H1 (cell line): ENCODE measurements at regions not wholly inside any gene's neighbourhood (a gene's known extent, or its start where the extent isn't known, plus 50 kb on each side); places are given as distances from the start of the nearest gene placed in this dataset.

ENCODE experiments used
- EZH2 ChIP-seq: fragments of 200-600 bp; sonication (generic); IDR thresholded peaks from 2 replicates; pipeline ENCODE4 v1.7.1; 2012; ENCODE audit warnings: low read depth, mild to moderate bottlenecking, moderate library complexity, low read length, inconsistent platforms; ENCODE audit not compliant: severe bottlenecking
- JUN ChIP-seq: IDR thresholded peaks from 2 replicates; pipeline ENCODE4 v1.6.1; 2011; ENCODE audit warnings: low read depth, mild to moderate bottlenecking, improper control_type of control experiment, low read length
- MAFK ChIP-seq: IDR thresholded peaks from 2 replicates; pipeline ENCODE4 v1.6.1; 2012; ENCODE audit warnings: low read depth, mild to moderate bottlenecking, improper control_type of control experiment, low read length
- POLR2A ChIP-seq, 2 experiments: IDR thresholded peaks; 1 replicate in 1 of 2; 2 replicates in 1 of 2; pipeline ENCODE4 v1.6.1; 2011; ENCODE audit warnings: low read depth in 2 of 2, low read length in 2 of 2, mild to moderate bottlenecking in 2 of 2; ENCODE audit errors: control extremely low read depth in 1 of 2
- POLR2AphosphoS5 ChIP-seq: IDR thresholded peaks from 2 replicates; pipeline ENCODE4 v1.6.1; 2011; ENCODE audit warnings: low read depth, low read length
- SP2 ChIP-seq: IDR thresholded peaks from 2 replicates; pipeline ENCODE4 v1.6.1; 2012; ENCODE audit warnings: mild to moderate bottlenecking, low read length, inconsistent platforms
- YY1 ChIP-seq: IDR thresholded peaks from 2 replicates; pipeline ENCODE4 v1.6.1; 2011; ENCODE audit warnings: low read depth, mild to moderate bottlenecking, low read length
- TF ChIP-seq, protein P1 (sequence below): IDR thresholded peaks from 2 replicates; pipeline ENCODE4 v1.6.1; 2011; ENCODE audit warnings: low read depth, mild to moderate bottlenecking, low read length; ENCODE audit not compliant: insufficient read depth
- TF ChIP-seq, protein P2 (sequence below), 3 experiments: IDR thresholded peaks; 1 replicate in 2 of 3; 2 replicates in 1 of 3; pipeline versions ENCODE4 v1.5.1 to v1.6.1; 2011; ENCODE audit warnings: low read length in 3 of 3, mild to moderate bottlenecking in 3 of 3, inconsistent platforms in 2 of 3, low read depth in 1 of 3, moderate library complexity in 1 of 3; ENCODE audit not compliant: insufficient read depth in 1 of 3; ENCODE audit errors: control extremely low read depth in 1 of 3
- TF ChIP-seq, protein P3 (sequence below): IDR thresholded peaks from 2 replicates; pipeline ENCODE4 v1.6.1; 2012; ENCODE audit warnings: low read length, inconsistent platforms

DNA sequence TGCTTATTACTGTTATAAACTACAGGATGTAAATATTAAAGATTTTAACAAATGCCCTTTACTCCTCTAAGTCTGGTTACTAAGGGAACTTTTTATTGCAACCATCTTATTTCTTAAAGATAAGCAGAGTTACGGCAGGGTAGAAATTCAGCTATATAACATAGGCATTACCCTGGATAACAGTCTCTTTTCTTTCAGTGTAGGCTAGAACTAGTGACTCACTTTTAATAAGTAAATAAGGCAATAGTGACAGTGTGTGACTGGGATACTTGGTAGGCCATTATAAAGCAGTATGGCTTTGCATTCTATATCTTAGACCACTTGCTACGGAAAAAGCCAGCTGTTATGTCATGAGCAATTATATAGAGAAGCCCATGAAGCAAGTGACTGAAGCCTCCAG is 1041.0 kb upstream of the NRXN1 start:
- TF ChIP-seq, protein P1, sequence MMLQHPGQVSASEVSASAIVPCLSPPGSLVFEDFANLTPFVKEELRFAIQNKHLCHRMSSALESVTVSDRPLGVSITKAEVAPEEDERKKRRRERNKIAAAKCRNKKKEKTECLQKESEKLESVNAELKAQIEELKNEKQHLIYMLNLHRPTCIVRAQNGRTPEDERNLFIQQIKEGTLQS: no peak
- TF ChIP-seq, protein P2, sequence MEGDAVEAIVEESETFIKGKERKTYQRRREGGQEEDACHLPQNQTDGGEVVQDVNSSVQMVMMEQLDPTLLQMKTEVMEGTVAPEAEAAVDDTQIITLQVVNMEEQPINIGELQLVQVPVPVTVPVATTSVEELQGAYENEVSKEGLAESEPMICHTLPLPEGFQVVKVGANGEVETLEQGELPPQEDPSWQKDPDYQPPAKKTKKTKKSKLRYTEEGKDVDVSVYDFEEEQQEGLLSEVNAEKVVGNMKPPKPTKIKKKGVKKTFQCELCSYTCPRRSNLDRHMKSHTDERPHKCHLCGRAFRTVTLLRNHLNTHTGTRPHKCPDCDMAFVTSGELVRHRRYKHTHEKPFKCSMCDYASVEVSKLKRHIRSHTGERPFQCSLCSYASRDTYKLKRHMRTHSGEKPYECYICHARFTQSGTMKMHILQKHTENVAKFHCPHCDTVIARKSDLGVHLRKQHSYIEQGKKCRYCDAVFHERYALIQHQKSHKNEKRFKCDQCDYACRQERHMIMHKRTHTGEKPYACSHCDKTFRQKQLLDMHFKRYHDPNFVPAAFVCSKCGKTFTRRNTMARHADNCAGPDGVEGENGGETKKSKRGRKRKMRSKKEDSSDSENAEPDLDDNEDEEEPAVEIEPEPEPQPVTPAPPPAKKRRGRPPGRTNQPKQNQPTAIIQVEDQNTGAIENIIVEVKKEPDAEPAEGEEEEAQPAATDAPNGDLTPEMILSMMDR (IDR thresholded peaks at IDR 0.05; ENCODE audit: control extremely low read depth in 1 of 3, insufficient read depth in 1 of 3, low read depth in 1 of 3, low read length in 3 of 3): no peak
- TF ChIP-seq JUN (no peak), POLR2A (IDR thresholded peaks at IDR 0.05; ENCODE audit: control extremely low read depth in 1 of 2, low read depth in 2 of 2, low read length in 2 of 2) (no peak), SP2 (no peak), YY1 (no peak), POLR2AphosphoS5 (no peak), EZH2 (no peak), MAFK (no peak)
- TF ChIP-seq, protein P3, sequence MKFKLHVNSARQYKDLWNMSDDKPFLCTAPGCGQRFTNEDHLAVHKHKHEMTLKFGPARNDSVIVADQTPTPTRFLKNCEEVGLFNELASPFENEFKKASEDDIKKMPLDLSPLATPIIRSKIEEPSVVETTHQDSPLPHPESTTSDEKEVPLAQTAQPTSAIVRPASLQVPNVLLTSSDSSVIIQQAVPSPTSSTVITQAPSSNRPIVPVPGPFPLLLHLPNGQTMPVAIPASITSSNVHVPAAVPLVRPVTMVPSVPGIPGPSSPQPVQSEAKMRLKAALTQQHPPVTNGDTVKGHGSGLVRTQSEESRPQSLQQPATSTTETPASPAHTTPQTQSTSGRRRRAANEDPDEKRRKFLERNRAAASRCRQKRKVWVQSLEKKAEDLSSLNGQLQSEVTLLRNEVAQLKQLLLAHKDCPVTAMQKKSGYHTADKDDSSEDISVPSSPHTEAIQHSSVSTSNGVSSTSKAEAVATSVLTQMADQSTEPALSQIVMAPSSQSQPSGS: no peak
